HG02885 (cell line): ENCODE measurements at regions not wholly inside any gene's neighbourhood (a gene's known extent, or its start where the extent isn't known, plus 50 kb on each side); places are given as distances from the start of the nearest gene placed in this dataset.
"Not testable (repeated sequence)": the region's sequence is repeated elsewhere in the genome, so short reads cannot be mapped to it uniquely, and the experiment has no call there.

Source experiments
- ATAC-seq: cut with Tn5 transposase; IDR thresholded peaks from one replicate; pipeline ENCODE4 v1.9.1; 2021; ENCODE audit warnings: mild to moderate bottlenecking; ENCODE audit not compliant: unreplicated experiment, poor library complexity

- ATAC-seq: peak; percentile 66
These were observed 445.4 kb upstream of the DEFB115 start for GRCh38 chr20:30811885-30812671.

- no peak for ATAC-seq
These were observed 444.6 kb upstream of the DEFB115 start for GRCh38 chr20:30812739-30813411.

- ATAC-seq: not testable (repeated sequence)
These were observed 443.8 kb upstream of the DEFB115 start for GRCh38 chr20:30813412-30814311.

DNA sequence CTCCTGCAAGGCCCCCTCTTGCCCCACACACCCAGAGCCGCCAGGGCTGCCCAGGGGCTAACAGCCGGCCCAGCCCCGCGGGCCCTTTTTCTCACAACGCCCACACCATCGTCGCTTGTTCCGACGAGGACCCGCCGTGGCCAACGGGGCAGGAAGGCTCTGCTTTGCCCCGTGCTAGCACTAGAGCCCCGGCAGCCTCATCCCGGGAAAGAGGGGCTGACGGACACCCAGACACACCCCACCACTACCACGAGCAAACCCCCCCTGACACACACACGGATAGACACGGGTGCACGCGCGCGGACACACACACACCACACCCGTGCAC is 443.2 kb upstream of the DEFB115 start:
- not testable (repeated sequence) for ATAC-seq

- ATAC-seq: not testable (repeated sequence)
These were observed 442.4 kb upstream of the DEFB115 start for GRCh38 chr20:30815027-30815576.

DNA sequence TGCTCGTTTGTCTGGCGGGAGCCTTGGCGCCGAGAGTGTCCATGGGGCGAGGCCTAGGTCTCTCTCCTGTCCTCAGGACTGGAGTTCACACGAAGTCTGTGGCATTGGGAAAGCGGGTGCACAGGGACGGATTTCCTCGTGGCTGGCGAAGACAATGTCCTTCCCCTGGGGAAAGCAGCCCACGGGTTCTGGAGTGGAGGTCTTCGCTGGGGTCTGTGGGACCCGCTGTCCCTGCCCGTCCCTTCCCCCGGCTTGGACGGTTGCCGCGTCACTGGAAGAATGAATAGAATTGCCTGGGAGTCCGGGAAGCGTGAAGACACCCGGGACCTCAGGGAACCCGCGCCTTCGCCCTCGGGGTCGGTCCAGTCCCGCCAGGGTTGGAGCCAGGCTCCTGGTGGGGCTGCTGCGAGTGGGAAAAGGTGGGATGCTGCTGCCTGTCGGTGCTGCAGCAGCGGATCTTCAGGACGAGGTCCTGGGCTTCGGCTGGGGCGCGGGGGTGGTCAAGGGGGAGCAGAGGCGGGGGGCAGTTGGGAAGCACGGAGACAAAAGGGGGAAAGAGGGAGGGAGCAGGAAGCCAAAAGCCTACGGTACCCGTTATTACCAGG is 441.8 kb upstream of the DEFB115 start:
- ATAC-seq: no peak

- no peak for ATAC-seq
These were observed 441.2 kb upstream of the DEFB115 start for GRCh38 chr20:30816182-30816645.

DNA sequence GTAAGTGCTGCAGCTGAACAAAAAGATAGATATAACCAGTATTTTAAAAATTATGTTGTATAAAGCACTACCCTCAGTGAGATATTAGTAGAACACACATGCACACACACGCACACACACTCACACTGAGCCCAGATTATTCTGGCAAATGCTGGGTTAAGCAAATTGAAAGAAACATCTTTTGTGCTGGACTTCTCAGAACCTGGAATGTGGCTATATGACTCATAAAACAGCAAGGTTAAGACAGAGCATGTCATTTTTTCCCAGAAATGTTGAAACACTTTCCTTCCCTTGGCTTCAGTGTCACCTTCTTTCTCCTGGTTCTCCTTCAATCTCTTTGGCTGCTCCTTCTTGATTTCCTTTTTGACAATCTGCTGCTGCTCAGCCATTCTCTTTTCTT is 435.8 kb upstream of the DEFB115 start:
- ATAC-seq: not testable (repeated sequence)

GRCh38 chr20:30824666-30825065 is 432.8 kb upstream of the DEFB115 start:
- ATAC-seq: not testable (repeated sequence)

- ATAC-seq: not testable (repeated sequence)
These were observed 411.5 kb upstream of the DEFB115 start for GRCh38 chr20:30845923-30846322.

GRCh38 chr20:30868271-30868670 is 389.2 kb upstream of the DEFB115 start:
- ATAC-seq: not testable (repeated sequence)

- ATAC-seq: not testable (repeated sequence)
These were observed 386.3 kb upstream of the DEFB115 start for GRCh38 chr20:30871127-30871526.

DNA sequence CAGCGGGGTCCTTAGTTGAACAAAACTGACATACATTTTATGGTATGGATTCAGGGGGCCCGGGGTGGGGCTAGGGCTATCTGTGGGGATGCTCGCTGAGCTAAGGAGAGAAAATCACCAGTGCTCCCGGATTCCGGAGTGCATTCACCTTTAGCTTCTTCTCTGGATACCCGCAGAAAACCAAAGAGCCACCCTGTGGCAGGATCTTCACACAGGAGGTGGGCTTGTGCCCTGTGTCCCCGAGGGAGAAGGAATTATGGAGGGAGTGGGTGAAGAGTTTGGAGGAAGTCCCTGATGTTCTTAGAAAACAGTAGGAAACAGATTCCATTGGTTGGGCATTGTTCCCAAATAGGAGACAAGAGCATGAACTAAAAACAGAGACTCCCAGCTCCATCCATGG is 385.2 kb upstream of the DEFB115 start:
- ATAC-seq: not testable (repeated sequence)

GRCh38 chr20:30875868-30876267 is 381.6 kb upstream of the DEFB115 start:
- not testable (repeated sequence) for ATAC-seq

- ATAC-seq: not testable (repeated sequence)
These were observed 366.1 kb upstream of the DEFB115 start for GRCh38 chr20:30891400-30891799.

GRCh38 chr20:30892541-30893345 is 364.7 kb upstream of the DEFB115 start:
- no peak for ATAC-seq

DNA sequence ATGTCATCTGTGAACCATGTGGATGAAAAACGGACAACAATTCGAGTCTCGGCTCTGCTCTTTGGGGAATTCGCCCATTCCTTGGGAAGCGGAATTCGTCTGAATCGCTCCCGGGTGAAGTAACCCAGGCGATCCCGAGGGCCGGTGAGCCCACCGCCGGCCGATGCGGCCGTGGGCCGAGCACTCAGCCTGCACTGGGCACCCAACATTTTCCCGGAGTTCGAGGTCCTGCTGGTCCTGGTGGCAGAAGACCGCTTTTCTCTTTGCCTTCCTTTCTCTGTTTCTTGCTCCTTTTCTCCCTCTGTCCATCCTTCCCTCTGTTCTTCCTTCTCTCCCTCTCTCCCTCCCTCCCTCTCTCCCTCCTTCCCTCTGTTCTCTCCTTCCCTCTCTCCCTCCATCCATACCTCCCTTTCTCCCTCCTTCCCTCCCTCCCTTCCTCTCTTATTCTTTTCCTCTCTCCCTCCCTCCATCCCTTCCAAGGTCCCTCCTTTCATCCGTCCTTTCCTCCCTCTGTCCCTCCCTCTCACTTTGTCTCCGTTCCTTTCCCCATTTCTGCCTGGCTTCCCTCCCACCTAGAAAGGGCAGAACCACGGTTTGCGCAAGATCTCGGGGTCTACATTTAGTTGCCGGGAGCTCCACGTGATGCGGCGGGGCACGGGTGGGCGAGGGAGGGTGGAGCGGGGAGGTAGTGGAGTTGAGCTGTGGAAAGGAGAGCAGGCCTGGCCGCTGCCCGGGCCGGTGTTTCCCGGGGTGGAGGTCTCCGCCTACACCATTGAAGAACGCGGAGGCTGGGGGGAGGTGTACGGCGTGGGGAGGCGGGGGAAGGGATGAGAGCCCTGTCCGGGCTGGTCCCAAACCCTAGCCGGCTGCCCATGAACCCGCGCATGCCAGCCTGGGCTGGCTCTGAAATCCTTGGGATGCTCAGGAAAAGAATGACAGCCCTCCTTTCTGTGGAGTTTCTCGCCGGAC is 363.8 kb upstream of the DEFB115 start:
- ATAC-seq: not testable (repeated sequence)
